Vagina (tissue), 2 donors: ENCODE measurements at regions not wholly inside any gene's neighbourhood (a gene's known extent, or its start where the extent isn't known, plus 50 kb on each side); places are given as distances from the start of the nearest gene placed in this dataset.

Experiments
- DNase-seq, 2 donors: peaks; one replicate each; pipeline ENCODE4 v3.0.0-alpha.2; 2017; ENCODE audit errors: extremely low spot score in 2 of 2
- H3K27ac ChIP-seq: fragments of 200-600 bp; sonication (generic); one replicate; pipeline ENCODE4 v1.5.1; 2019
- H3K27me3 ChIP-seq: fragments of 200-600 bp; sonication (generic); one replicate; pipeline ENCODE4 v1.5.1; 2019
- H3K36me3 ChIP-seq, 2 donors: fragments of 200-600 bp; sonication (generic); one replicate each; pipeline ENCODE4 v1.5.1; 2017 to 2019
- H3K4me1 ChIP-seq: fragments of 200-600 bp; sonication (generic); one replicate; pipeline ENCODE4 v1.5.1; 2019
- H3K4me3 ChIP-seq, 2 donors: fragments of 200-600 bp; sonication (generic); 1 replicate in 1 of 2; 2 replicates in 1 of 2; pipeline ENCODE4 v1.5.1; 2016 to 2019
- H3K9me3 ChIP-seq: fragments of 200-600 bp; sonication (generic); one replicate; pipeline ENCODE4 v1.5.1; 2019
- CTCF ChIP-seq, 3 experiments: fragments of 450-650 bp in 2 of 3; fragments of 200-600 bp in 1 of 3; sonication (generic) in 1 of 3; IDR thresholded peaks; one replicate each; pipeline ENCODE4 v1.5.1; 2017 to 2019; ENCODE audit warnings: antibody characterized with exemption in 3 of 3, mild to moderate bottlenecking in 2 of 3, moderate library complexity in 2 of 3
- POLR2A ChIP-seq, 2 donors: fragments of 450-650 bp; IDR thresholded peaks; one replicate each; pipeline ENCODE4 v1.6.1; 2017; ENCODE audit warnings: antibody characterized with exemption in 2 of 2, mild to moderate bottlenecking in 2 of 2, moderate library complexity in 2 of 2
- POLR2AphosphoS5 ChIP-seq, 2 donors: sonication (generic); formaldehyde crosslinking; IDR thresholded peaks; one replicate each; pipeline ENCODE4 v1.9.0; 2017; ENCODE audit warnings: antibody characterized with exemption in 2 of 2, mild to moderate bottlenecking in 2 of 2, low read depth in 1 of 2; ENCODE audit not compliant: insufficient read depth in 1 of 2
- intact Hi-C: fragments of 100-400 bp; cut with DNase I; formaldehyde crosslinking; loops from one replicate; pipeline ENCODE4 v1.15.1; 2023

DNA sequence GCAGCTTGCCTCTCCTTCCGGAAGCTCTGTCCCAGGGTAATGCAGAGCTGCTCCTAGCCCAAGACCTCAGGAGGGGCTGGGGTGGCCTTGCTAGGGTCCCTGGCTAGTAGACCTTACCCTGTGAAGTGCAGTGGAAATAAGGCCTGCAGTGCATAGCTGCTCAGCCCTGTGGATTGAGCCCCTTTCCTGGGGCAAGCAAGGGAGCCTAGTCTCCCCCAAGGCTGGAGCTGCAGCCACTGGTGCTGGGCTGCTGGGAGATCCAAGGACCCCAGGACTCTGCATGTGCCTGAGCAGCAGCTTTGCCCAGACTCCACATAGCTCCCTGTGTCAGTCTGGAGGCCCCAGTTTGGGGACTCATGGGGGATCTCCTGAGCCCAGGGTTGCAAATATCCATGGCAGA lies 57.9 kb downstream of the FANCF start:
- intact Hi-C loops: no loop called here
- DNase-seq: no peak
- no peak overlapping the region for H3K4me3 ChIP-seq
- no peak for TF ChIP-seq POLR2A (IDR thresholded peaks at IDR 0.05)
- no peak for TF ChIP-seq POLR2AphosphoS5 (IDR thresholded peaks at IDR 0.05; ENCODE audit: insufficient read depth in 1 of 2, low read depth in 1 of 2)
- no peak for TF ChIP-seq CTCF (IDR thresholded peaks at IDR 0.05)
- no peaks in the 10 kb centered on the region for H3K9me3 ChIP-seq
- H3K36me3 ChIP-seq: no peaks in the 10 kb centered on the region
- no peak overlapping the region for H3K27ac ChIP-seq
- no peaks in the 10 kb centered on the region for H3K4me1 ChIP-seq
- H3K27me3 ChIP-seq: no peaks in the 10 kb centered on the region

- no peak for DNase-seq
- no peak overlapping the region for H3K27ac ChIP-seq
- TF ChIP-seq CTCF (IDR thresholded peaks at IDR 0.05) (no peak), POLR2A (IDR thresholded peaks at IDR 0.05) (no peak), POLR2AphosphoS5 (IDR thresholded peaks at IDR 0.05; ENCODE audit: insufficient read depth in 1 of 2, low read depth in 1 of 2) (no peak)
- H3K27me3 ChIP-seq: no peaks in the 10 kb centered on the region
- no peaks in the 10 kb centered on the region for H3K4me1 ChIP-seq
- H3K9me3 ChIP-seq: no peaks in the 10 kb centered on the region
- intact Hi-C loops: no loop called here
- H3K36me3 ChIP-seq: no peaks in the 10 kb centered on the region
- H3K4me3 ChIP-seq: no peak overlapping the region
Observed at GRCh38 chr11:22566293-22566692, 59.3 kb downstream of the FANCF start.

GRCh38 chr11:22561283-22561682 lies 64.3 kb downstream of the FANCF start:
- no peaks in the 10 kb centered on the region for H3K36me3 ChIP-seq
- H3K27me3 ChIP-seq: no peaks in the 10 kb centered on the region
- DNase-seq: no peak
- intact Hi-C loops: no loop called here
- no peak overlapping the region for H3K4me3 ChIP-seq
- H3K9me3 ChIP-seq: no peaks in the 10 kb centered on the region
- no peaks in the 10 kb centered on the region for H3K4me1 ChIP-seq
- no peak for TF ChIP-seq POLR2A (IDR thresholded peaks at IDR 0.05)
- TF ChIP-seq CTCF (IDR thresholded peaks at IDR 0.05): no peak
- TF ChIP-seq POLR2AphosphoS5 (IDR thresholded peaks at IDR 0.05; ENCODE audit: insufficient read depth in 1 of 2, low read depth in 1 of 2): no peak
- H3K27ac ChIP-seq: no peak overlapping the region

DNA sequence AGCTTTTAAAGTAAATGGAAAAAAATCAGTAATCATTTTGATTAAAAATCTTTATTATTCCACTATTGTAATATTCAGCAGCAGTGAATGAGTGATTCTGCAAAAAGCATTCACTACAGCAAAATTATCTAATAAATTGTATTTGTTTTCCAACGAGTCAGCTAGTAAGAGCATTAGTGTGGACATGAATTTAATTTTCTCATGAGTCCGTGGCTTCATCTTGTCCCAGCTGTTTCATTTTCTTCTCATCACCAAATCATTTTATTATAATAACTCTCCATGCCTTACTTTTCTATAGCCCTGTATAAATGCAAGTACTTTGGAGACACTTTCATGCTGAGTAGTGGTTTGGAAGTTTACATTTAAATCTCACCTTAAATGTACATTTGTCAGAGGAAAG lies 66.2 kb downstream of the FANCF start:
- Histone ChIP-seq H3K27ac (no peak overlapping the region), H3K4me1 (no peaks in the 10 kb centered on the region), H3K36me3 (no peaks in the 10 kb centered on the region), H3K9me3 (no peaks in the 10 kb centered on the region), H3K4me3 (no peak overlapping the region), H3K27me3 (no peaks in the 10 kb centered on the region)
- TF ChIP-seq CTCF (IDR thresholded peaks at IDR 0.05) (no peak), POLR2A (IDR thresholded peaks at IDR 0.05) (no peak), POLR2AphosphoS5 (IDR thresholded peaks at IDR 0.05; ENCODE audit: insufficient read depth in 1 of 2, low read depth in 1 of 2) (no peak)
- DNase-seq: no peak
- intact Hi-C loops: no loop called here

DNA sequence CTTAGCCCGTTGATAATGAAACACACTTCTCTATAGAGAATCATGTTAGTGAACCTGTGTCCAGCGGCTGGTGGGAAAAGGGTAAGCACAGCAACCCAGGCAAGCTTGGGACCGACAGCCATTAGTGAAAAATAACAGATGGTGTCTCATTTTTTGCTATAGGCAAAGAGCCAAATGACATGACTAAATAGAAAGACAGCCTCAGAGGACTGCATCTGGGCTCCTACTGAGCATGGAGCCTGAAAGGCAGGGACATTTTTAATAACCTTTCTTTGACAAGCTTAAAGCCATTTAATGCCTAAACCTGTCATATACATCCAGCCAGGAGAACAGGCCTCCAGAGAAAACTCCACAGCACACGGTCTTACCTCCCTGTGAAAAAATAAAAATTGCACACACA lies 67.0 kb downstream of the FANCF start:
- TF ChIP-seq POLR2A (IDR thresholded peaks at IDR 0.05) (no peak), POLR2AphosphoS5 (IDR thresholded peaks at IDR 0.05; ENCODE audit: insufficient read depth in 1 of 2, low read depth in 1 of 2) (no peak), CTCF (IDR thresholded peaks at IDR 0.05) (no peak)
- Histone ChIP-seq H3K27ac (no peak overlapping the region), H3K27me3 (no peaks in the 10 kb centered on the region), H3K9me3 (no peaks in the 10 kb centered on the region), H3K36me3 (no peaks in the 10 kb centered on the region), H3K4me1 (no peaks in the 10 kb centered on the region), H3K4me3 (no peak overlapping the region)
- DNase-seq: no peak
- intact Hi-C loops: no loop called here
